Activated CD4-positive, alpha-beta memory T cell treated with anti-CD3 and anti-CD28 coated beads, Interleukin-2, amount 10 ng/mL, durations not matched to agents 7 days and 5 days (primary cell): ENCODE measurements at regions not wholly inside any gene's neighbourhood (a gene's known extent, or its start where the extent isn't known, plus 50 kb on each side); places are given as distances from the start of the nearest gene placed in this dataset.
"Not testable (repeated sequence)": the region's sequence is repeated elsewhere in the genome, so short reads cannot be mapped to it uniquely, and the experiment has no call there.

ENCODE experiments used
- CTCF ChIA-PET: fragments of 350-600 bp; sonication (Branson Sonifier 250); formaldehyde crosslinking; loops from one replicate; lab custom pipeline; 2021; ENCODE audit warnings: antibody characterized with exemption, inconsistent platforms; lab: Charles Lee
- POLR2A ChIA-PET: fragments of 350-600 bp; sonication (Branson Sonifier 250); formaldehyde crosslinking; loops from one replicate; lab custom pipeline; 2021; ENCODE audit warnings: antibody characterized with exemption; lab: Charles Lee
- DNase-seq: peaks from one replicate; pipeline ENCODE4 v3.0.0-alpha.2; 2020
- H3K27ac Mint-ChIP-seq: one replicate; pipeline ENCODE4 v1.8.0; 2021; ENCODE audit warnings: mild to moderate bottlenecking, mixed read lengths
- H3K27me3 Mint-ChIP-seq: one replicate; pipeline ENCODE4 v1.8.0; 2021; ENCODE audit warnings: mixed read lengths
- H3K36me3 Mint-ChIP-seq: one replicate; pipeline ENCODE4 v1.8.0; 2021; ENCODE audit warnings: low read depth, mixed read lengths
- H3K4me1 Mint-ChIP-seq: one replicate; pipeline ENCODE4 v1.8.0; 2021; ENCODE audit warnings: mixed read lengths
- H3K4me3 Mint-ChIP-seq: one replicate; pipeline ENCODE4 v1.8.0; 2021; ENCODE audit warnings: mild to moderate bottlenecking, mixed read lengths
- H3K9me3 Mint-ChIP-seq: one replicate; pipeline ENCODE4 v1.8.0; 2021; ENCODE audit warnings: mixed read lengths

- H3K4me1 Mint-ChIP-seq, POLR2A ChIA-PET, H3K27ac Mint-ChIP-seq, DNase-seq, H3K9me3 Mint-ChIP-seq, H3K36me3 Mint-ChIP-seq, H3K27me3 Mint-ChIP-seq, H3K4me3 Mint-ChIP-seq, CTCF ChIA-PET: not testable (repeated sequence)
Observed at GRCh38 chrX:77279373-77279772, 167.8 kb upstream of the FGF16 start.

- Mint-ChIP-seq H3K36me3 (no peaks in the 10 kb centered on the region), H3K4me3 (no peak overlapping the region), H3K27ac (no peak overlapping the region), H3K9me3 (no peaks in the 10 kb centered on the region), H3K4me1 (no peaks in the 10 kb centered on the region), H3K27me3 (no peaks in the 10 kb centered on the region)
- POLR2A ChIA-PET = no interaction called here
- CTCF ChIA-PET = no interaction called here
- no peak for DNase-seq
Observed at GRCh38 chrX:77293331-77293995, 153.7 kb upstream of the FGF16 start.

GRCh38 chrX:77298296-77298695 lies 148.9 kb upstream of the FGF16 start:
- H3K36me3 Mint-ChIP-seq = no peaks in the 10 kb centered on the region
- CTCF ChIA-PET = no interaction called here

GRCh38 chrX:77298790-77299189 lies 148.4 kb upstream of the FGF16 start:
- Mint-ChIP-seq H3K36me3 (no peaks in the 10 kb centered on the region), H3K4me1 (no peaks in the 10 kb centered on the region)

More at GRCh38 chrX:77298296-77298695, 148.9 kb upstream of the FGF16 start:
- POLR2A ChIA-PET = no interaction called here
- no peak overlapping the region for H3K27ac Mint-ChIP-seq
- H3K27me3 Mint-ChIP-seq = no peaks in the 10 kb centered on the region
- no peak for DNase-seq
- no peak overlapping the region for H3K4me3 Mint-ChIP-seq
- no peaks in the 10 kb centered on the region for H3K4me1 Mint-ChIP-seq
- no peaks in the 10 kb centered on the region for H3K9me3 Mint-ChIP-seq

GRCh38 chrX:77299549-77299948 lies 147.6 kb upstream of the FGF16 start:
- DNase-seq = no peak
- ChIA-PET CTCF (no interaction called here), POLR2A (no interaction called here)
- Mint-ChIP-seq H3K27me3 (no peaks in the 10 kb centered on the region), H3K36me3 (no peaks in the 10 kb centered on the region), H3K4me3 (no peak overlapping the region), H3K9me3 (no peaks in the 10 kb centered on the region), H3K27ac (no peak overlapping the region), H3K4me1 (no peaks in the 10 kb centered on the region)

More at GRCh38 chrX:77298790-77299189, 148.4 kb upstream of the FGF16 start:
- Mint-ChIP-seq H3K4me3 (no peak overlapping the region), H3K27ac (no peak overlapping the region), H3K27me3 (no peaks in the 10 kb centered on the region), H3K9me3 (no peaks in the 10 kb centered on the region)
- no peak for DNase-seq
- ChIA-PET POLR2A (no interaction called here), CTCF (no interaction called here)

- ChIA-PET CTCF (no interaction called here), POLR2A (no interaction called here)
- H3K27ac Mint-ChIP-seq = no peak overlapping the region
- no peaks in the 10 kb centered on the region for H3K9me3 Mint-ChIP-seq
- H3K27me3 Mint-ChIP-seq = no peaks in the 10 kb centered on the region
- no peak for DNase-seq
- no peaks in the 10 kb centered on the region for H3K36me3 Mint-ChIP-seq
- no peak overlapping the region for H3K4me3 Mint-ChIP-seq
- no peaks in the 10 kb centered on the region for H3K4me1 Mint-ChIP-seq
Observed at GRCh38 chrX:77342004-77342403, 105.2 kb upstream of the FGF16 start.

- POLR2A ChIA-PET = no interaction called here
- Mint-ChIP-seq H3K36me3 (no peaks in the 10 kb centered on the region), H3K9me3 (no peaks in the 10 kb centered on the region), H3K27me3 (no peaks in the 10 kb centered on the region), H3K4me1 (no peaks in the 10 kb centered on the region), H3K27ac (no peak overlapping the region), H3K4me3 (no peak overlapping the region)
- CTCF ChIA-PET = no interaction called here
- no peak for DNase-seq
Observed at GRCh38 chrX:77346859-77347258, 100.3 kb upstream of the FGF16 start.

- no peaks in the 10 kb centered on the region for H3K27me3 Mint-ChIP-seq
- ChIA-PET POLR2A (no interaction called here), CTCF (no interaction called here)
- H3K27ac Mint-ChIP-seq = no peak overlapping the region
- H3K4me1 Mint-ChIP-seq = no peaks in the 10 kb centered on the region
- H3K36me3 Mint-ChIP-seq = no peaks in the 10 kb centered on the region
- no peak for DNase-seq
- H3K9me3 Mint-ChIP-seq = no peaks in the 10 kb centered on the region
- no peak overlapping the region for H3K4me3 Mint-ChIP-seq
Observed at GRCh38 chrX:77347572-77347971, 99.6 kb upstream of the FGF16 start.

- Mint-ChIP-seq H3K36me3 (no peaks in the 10 kb centered on the region), H3K27ac (no peak overlapping the region), H3K4me3 (no peak overlapping the region), H3K27me3 (peaks cover 2% of the 10 kb centered on the region), H3K9me3 (no peaks in the 10 kb centered on the region), H3K4me1 (no peaks in the 10 kb centered on the region)
- DNase-seq = no peak
- ChIA-PET POLR2A (no interaction called here), CTCF (no interaction called here)
Observed at GRCh38 chrX:77389891-77390290, 57.3 kb upstream of the FGF16 start.

GRCh38 chrX:77390365-77390764 lies 56.8 kb upstream of the FGF16 start:
- DNase-seq, H3K36me3 Mint-ChIP-seq, H3K4me1 Mint-ChIP-seq, H3K4me3 Mint-ChIP-seq, POLR2A ChIA-PET, H3K27me3 Mint-ChIP-seq, H3K9me3 Mint-ChIP-seq, H3K27ac Mint-ChIP-seq, CTCF ChIA-PET: not testable (repeated sequence)

GRCh38 chrX:77396781-77397180 lies 50.4 kb upstream of the FGF16 start:
- no peak overlapping the region for H3K27ac Mint-ChIP-seq
- no peak overlapping the region for H3K4me3 Mint-ChIP-seq
- ChIA-PET CTCF (no interaction called here), POLR2A (no interaction called here)
- no peak for DNase-seq
- no peaks in the 10 kb centered on the region for H3K4me1 Mint-ChIP-seq
- H3K27me3 Mint-ChIP-seq = peaks cover 2% of the 10 kb centered on the region
- H3K9me3 Mint-ChIP-seq = no peaks in the 10 kb centered on the region
- no peaks in the 10 kb centered on the region for H3K36me3 Mint-ChIP-seq
